Esophagus squamous epithelium (tissue), 5 donors: ENCODE measurements at regions not wholly inside any gene's neighbourhood (a gene's known extent, or its start where the extent isn't known, plus 50 kb on each side); places are given as distances from the start of the nearest gene placed in this dataset.

Experiments
- DNase-seq: peaks from one replicate; lab custom pipeline; 2025; lab: John Stamatoyannopoulos, UW
- H3K27ac ChIP-seq, 4 donors: fragments of 200-600 bp; sonication (generic); one replicate each; pipeline ENCODE4 v1.5.1; 2016 to 2019; ENCODE audit warnings: mild to moderate bottlenecking in 1 of 4
- H3K27me3 ChIP-seq, 4 donors: fragments of 200-600 bp; sonication (generic); 1 replicate in 3 of 4; 2 replicates in 1 of 4; pipeline versions ENCODE4 v1.5.1 to v1.6.0; 2017 to 2021; ENCODE audit warnings: antibody characterized with exemption in 1 of 4
- H3K36me3 ChIP-seq, 3 donors: fragments of 200-600 bp; sonication (generic); one replicate each; pipeline ENCODE4 v1.5.1; 2016 to 2019
- H3K4me1 ChIP-seq, 3 donors: fragments of 200-600 bp; sonication (generic); one replicate each; pipeline ENCODE4 v1.5.1; 2017 to 2019
- H3K4me3 ChIP-seq, 4 donors: fragments of 200-600 bp; sonication (generic); 1 replicate in 3 of 4; 2 replicates in 1 of 4; pipeline ENCODE4 v1.5.1; 2016 to 2019; ENCODE audit warnings: mild to moderate bottlenecking in 2 of 4, moderate library complexity in 1 of 4
- H3K9me3 ChIP-seq, 3 donors: fragments of 200-600 bp; sonication (generic); one replicate each; pipeline ENCODE4 v1.5.1; 2016 to 2019
- POLR2A ChIP-seq, 4 donors: fragments of 450-650 bp; IDR thresholded peaks; one replicate each; pipeline ENCODE4 v1.6.1; 2017; ENCODE audit warnings: antibody characterized with exemption in 4 of 4, mild to moderate bottlenecking in 4 of 4, moderate library complexity in 3 of 4
- whole genome bisulfite sequencing, 2 donors: methylation state at CpG; one replicate each; pipeline ENCODE4 v1.1.5; 2018; 5-methylcytosine and 5-hydroxymethylcytosine counted together
- intact Hi-C: fragments of 100-400 bp; cut with DNase I; formaldehyde crosslinking; loops from one replicate; pipeline ENCODE4 v1.15.0; 2022
- TF ChIP-seq, protein P1 (sequence below), 6 experiments: fragments of 450-650 bp in 4 of 6; fragments of 200-600 bp in 2 of 6; sonication (generic) in 2 of 6; IDR thresholded peaks; one replicate each; pipeline ENCODE4 v1.5.1; 2016 to 2019; ENCODE audit warnings: antibody characterized with exemption in 6 of 6, mild to moderate bottlenecking in 4 of 6, moderate library complexity in 4 of 6
- donor health status: DM: yes; HTN: yes; CAD: no.

DNA sequence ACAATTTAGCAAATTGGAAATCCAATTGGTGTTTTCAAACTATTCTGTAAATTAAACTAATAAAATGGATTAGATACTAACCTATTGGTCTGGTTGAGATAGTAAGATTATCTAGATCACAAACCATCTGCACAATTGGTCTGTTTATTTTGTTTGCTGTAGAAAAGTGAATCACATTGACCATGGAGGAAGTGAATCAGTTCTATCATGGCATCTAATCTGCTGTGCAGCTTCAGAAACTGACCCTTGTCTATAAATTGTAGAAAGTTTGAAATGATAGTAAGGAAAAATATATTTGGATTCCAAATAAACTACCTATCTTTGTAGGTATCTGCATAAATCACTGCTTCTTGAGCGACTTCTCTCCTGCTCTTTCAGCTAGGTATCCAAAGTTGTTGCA lies 1865.4 kb downstream of the MAT2B start:
- Histone ChIP-seq H3K4me3 (no peak overlapping the region), H3K36me3 (no peaks in the 10 kb centered on the region), H3K4me1 (no peaks in the 10 kb centered on the region), H3K9me3 (no peaks in the 10 kb centered on the region), H3K27me3 (no peaks in the 10 kb centered on the region), H3K27ac (no peak overlapping the region)
- TF ChIP-seq POLR2A (IDR thresholded peaks at IDR 0.05) = no peak
- TF ChIP-seq, protein P1, sequence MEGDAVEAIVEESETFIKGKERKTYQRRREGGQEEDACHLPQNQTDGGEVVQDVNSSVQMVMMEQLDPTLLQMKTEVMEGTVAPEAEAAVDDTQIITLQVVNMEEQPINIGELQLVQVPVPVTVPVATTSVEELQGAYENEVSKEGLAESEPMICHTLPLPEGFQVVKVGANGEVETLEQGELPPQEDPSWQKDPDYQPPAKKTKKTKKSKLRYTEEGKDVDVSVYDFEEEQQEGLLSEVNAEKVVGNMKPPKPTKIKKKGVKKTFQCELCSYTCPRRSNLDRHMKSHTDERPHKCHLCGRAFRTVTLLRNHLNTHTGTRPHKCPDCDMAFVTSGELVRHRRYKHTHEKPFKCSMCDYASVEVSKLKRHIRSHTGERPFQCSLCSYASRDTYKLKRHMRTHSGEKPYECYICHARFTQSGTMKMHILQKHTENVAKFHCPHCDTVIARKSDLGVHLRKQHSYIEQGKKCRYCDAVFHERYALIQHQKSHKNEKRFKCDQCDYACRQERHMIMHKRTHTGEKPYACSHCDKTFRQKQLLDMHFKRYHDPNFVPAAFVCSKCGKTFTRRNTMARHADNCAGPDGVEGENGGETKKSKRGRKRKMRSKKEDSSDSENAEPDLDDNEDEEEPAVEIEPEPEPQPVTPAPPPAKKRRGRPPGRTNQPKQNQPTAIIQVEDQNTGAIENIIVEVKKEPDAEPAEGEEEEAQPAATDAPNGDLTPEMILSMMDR (IDR thresholded peaks at IDR 0.05) = no peak
- intact Hi-C loops = no loop called here
- DNase-seq = no peak
- WGBS, 2 donors = 73 to 88% methylated on average over 1 of the region's 1 CpG

DNA sequence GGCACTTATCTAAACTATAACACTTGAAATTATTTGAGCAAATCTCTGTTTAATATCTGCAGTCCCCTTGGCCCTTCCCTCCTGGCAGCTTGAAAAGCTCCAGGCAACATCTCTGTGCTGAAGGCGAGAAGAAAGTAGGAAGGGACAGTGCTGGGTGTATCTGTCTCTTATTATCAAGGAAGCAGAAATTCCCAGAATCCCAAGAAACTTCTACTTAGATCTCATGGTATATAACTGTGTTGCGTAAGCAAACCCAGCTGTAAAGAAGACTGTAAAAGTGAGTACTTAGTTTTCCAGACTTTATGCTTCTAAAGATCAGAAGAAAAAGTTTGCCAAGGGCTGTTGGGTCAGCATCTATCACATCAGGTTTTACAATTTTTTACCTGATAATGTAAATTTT lies 1869.8 kb downstream of the MAT2B start:
- intact Hi-C loops = no loop called here
- 64 to 75% methylated on average over 2 of the region's 2 CpGs for WGBS, 2 donors

DNA sequence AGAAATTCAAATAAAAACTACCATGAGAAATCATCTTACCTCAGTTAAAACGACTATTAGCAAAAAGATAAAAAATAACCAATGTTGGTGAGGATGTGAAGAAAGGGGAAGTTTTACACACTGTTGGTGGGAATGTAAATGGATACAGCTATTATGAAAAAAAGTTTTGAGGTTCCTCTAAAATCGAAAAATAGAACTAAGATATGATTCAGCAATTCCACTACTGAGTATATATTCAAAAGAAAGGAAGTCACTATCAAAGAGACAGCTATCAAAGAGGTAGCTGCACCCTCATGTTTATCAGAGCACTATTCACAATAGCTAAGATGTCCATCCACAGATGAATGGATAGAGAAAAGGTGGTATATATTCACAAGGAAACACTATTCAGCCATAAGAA lies 1888.4 kb downstream of the MAT2B start:
- H3K36me3 ChIP-seq = no peaks in the 10 kb centered on the region
- no peak for DNase-seq
- H3K9me3 ChIP-seq = no peaks in the 10 kb centered on the region
- no peaks in the 10 kb centered on the region for H3K4me1 ChIP-seq
- H3K27me3 ChIP-seq = no peaks in the 10 kb centered on the region
- WGBS, 2 donors = 34 to 44% methylated on average over 2 of the region's 2 CpGs
- no peak overlapping the region for H3K4me3 ChIP-seq
- intact Hi-C loops = no loop called here
- TF ChIP-seq POLR2A (IDR thresholded peaks at IDR 0.05) = no peak
- TF ChIP-seq, protein P1 (IDR thresholded peaks at IDR 0.05) = no peak
- no peak overlapping the region for H3K27ac ChIP-seq

More for the DNA sequence above, 1869.8 kb downstream of the MAT2B start:
- H3K27me3 ChIP-seq = no peaks in the 10 kb centered on the region
- DNase-seq = no peak
- no peak overlapping the region for H3K27ac ChIP-seq
- TF ChIP-seq, protein P1 (IDR thresholded peaks at IDR 0.05) = no peak
- TF ChIP-seq POLR2A (IDR thresholded peaks at IDR 0.05) = no peak
- no peaks in the 10 kb centered on the region for H3K4me1 ChIP-seq
- no peaks in the 10 kb centered on the region for H3K36me3 ChIP-seq
- H3K9me3 ChIP-seq = no peaks in the 10 kb centered on the region
- no peak overlapping the region for H3K4me3 ChIP-seq

DNA sequence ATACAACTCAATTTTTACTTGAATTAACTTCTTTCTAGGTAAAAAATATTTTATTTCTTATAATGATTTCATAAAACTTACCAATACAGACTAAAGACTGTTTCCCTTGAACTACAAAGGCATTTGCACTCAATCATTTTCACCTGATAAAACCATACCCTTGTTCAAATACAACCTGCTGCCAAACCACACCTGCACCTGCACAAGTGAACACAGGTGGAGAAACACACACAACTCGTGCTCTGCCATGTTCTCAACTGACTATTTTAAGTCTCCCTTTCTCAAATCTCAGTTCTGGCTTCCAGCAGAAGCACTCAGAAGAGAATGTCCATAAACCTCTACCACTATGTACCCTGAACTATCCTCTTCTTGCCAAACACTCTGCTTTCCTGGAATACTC lies 1892.1 kb downstream of the MAT2B start:
- no peaks in the 10 kb centered on the region for H3K9me3 ChIP-seq
- H3K36me3 ChIP-seq = no peaks in the 10 kb centered on the region
- no peak for TF ChIP-seq POLR2A (IDR thresholded peaks at IDR 0.05)
- TF ChIP-seq, protein P1 (IDR thresholded peaks at IDR 0.05) = no peak
- no peaks in the 10 kb centered on the region for H3K4me1 ChIP-seq
- H3K4me3 ChIP-seq = no peak overlapping the region
- DNase-seq = no peak
- no peak overlapping the region for H3K27ac ChIP-seq
- no peaks in the 10 kb centered on the region for H3K27me3 ChIP-seq
- WGBS, 2 donors = 17 to 36% methylated on average over 1 of the region's 1 CpG
- intact Hi-C loops = no loop called here

DNA sequence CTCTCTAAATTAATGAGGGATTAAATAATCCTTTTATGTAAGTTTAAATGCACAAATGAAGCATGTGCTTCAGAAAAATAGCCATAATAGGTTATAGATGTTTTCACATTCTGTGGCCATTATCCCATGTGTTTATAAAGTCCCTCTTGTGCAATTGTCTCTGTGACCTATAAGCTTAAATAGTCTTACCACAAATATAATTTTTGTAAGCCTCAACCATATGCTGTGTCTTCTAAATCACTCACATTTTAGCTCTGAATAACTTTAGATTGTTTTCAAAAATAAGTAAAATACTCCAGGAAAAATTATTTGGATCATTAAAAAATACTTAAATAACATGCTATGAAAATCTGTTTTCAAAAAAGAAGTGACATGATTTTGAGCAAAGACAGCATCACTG lies 1894.7 kb downstream of the MAT2B start:
- no peak for DNase-seq
- no peaks in the 10 kb centered on the region for H3K36me3 ChIP-seq
- H3K4me1 ChIP-seq = no peaks in the 10 kb centered on the region
- H3K27me3 ChIP-seq = no peaks in the 10 kb centered on the region
- H3K4me3 ChIP-seq = no peak overlapping the region
- H3K27ac ChIP-seq = no peak overlapping the region
- H3K9me3 ChIP-seq = no peaks in the 10 kb centered on the region
- no peak for TF ChIP-seq POLR2A (IDR thresholded peaks at IDR 0.05)
- TF ChIP-seq, protein P1 (IDR thresholded peaks at IDR 0.05) = no peak
- intact Hi-C loops = no loop called here
